Chondrocyte (in vitro differentiated cells): ENCODE measurements at regions not wholly inside any gene's neighbourhood (a gene's known extent, or its start where the extent isn't known, plus 50 kb on each side); places are given as distances from the start of the nearest gene placed in this dataset.

Experiments
- DNase-seq: peaks from one replicate; pipeline ENCODE4 v3.0.0; 2021; ENCODE audit warnings: mixed read lengths, low spot score
- H3K27ac Mint-ChIP-seq: one replicate; pipeline ENCODE4 v1.8.0; 2021; ENCODE audit warnings: mild to moderate bottlenecking, moderate library complexity, mixed read lengths; ENCODE audit not compliant: unreplicated experiment
- H3K27me3 Mint-ChIP-seq: 2 replicates; pipeline ENCODE4 v1.8.0; 2021; ENCODE audit warnings: low read depth, mixed read lengths
- H3K36me3 Mint-ChIP-seq: 2 replicates; pipeline ENCODE4 v1.8.0; 2021; ENCODE audit warnings: low read depth, mixed read lengths
- H3K4me1 Mint-ChIP-seq: 2 replicates; pipeline ENCODE4 v1.8.0; 2021; ENCODE audit warnings: low read depth, mild to moderate bottlenecking, mixed read lengths
- H3K4me3 Mint-ChIP-seq: one replicate; pipeline ENCODE4 v1.8.0; 2021; ENCODE audit warnings: mild to moderate bottlenecking, moderate library complexity, mixed read lengths; ENCODE audit not compliant: unreplicated experiment
- H3K9me3 Mint-ChIP-seq: 2 replicates; pipeline ENCODE4 v1.8.0; 2021; ENCODE audit warnings: low read depth, mixed read lengths
- TF ChIP-seq, protein P1 (sequence below): fragments of 200-600 bp; sonication (generic); IDR thresholded peaks from 2 replicates; pipeline ENCODE4 v1.5.0; 2021; ENCODE audit warnings: antibody characterized with exemption, mild to moderate bottlenecking, moderate library complexity

DNA sequence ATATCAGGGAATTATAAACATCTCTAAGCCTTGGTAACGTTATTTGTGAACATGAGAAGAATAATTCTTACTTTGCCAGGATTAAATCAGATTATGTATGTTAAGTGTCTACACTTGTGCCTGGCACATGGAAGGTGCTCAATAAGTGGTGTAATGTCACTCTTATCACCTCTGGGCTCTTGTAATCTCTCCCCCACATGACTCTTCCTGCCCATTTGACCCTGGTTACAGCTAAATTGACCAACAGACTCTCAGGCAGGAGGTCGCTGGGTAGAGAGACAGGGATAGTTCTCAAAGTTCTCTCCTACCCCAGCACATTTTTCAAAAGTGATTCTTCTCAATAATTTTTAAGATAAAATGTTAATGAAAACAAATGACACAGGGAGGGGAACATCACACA lies 137.8 kb upstream of the FRMD6 start:
- no peaks in the 10 kb centered on the region for H3K9me3 Mint-ChIP-seq
- no peak for DNase-seq
- H3K27me3 Mint-ChIP-seq, result no peaks in the 10 kb centered on the region
- H3K27ac Mint-ChIP-seq, result no peak overlapping the region
- TF ChIP-seq, protein P1, sequence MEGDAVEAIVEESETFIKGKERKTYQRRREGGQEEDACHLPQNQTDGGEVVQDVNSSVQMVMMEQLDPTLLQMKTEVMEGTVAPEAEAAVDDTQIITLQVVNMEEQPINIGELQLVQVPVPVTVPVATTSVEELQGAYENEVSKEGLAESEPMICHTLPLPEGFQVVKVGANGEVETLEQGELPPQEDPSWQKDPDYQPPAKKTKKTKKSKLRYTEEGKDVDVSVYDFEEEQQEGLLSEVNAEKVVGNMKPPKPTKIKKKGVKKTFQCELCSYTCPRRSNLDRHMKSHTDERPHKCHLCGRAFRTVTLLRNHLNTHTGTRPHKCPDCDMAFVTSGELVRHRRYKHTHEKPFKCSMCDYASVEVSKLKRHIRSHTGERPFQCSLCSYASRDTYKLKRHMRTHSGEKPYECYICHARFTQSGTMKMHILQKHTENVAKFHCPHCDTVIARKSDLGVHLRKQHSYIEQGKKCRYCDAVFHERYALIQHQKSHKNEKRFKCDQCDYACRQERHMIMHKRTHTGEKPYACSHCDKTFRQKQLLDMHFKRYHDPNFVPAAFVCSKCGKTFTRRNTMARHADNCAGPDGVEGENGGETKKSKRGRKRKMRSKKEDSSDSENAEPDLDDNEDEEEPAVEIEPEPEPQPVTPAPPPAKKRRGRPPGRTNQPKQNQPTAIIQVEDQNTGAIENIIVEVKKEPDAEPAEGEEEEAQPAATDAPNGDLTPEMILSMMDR, result no peak
- H3K4me3 Mint-ChIP-seq, result no peak overlapping the region
- H3K4me1 Mint-ChIP-seq, result peaks cover 15% of the 10 kb centered on the region
- no peaks in the 10 kb centered on the region for H3K36me3 Mint-ChIP-seq

DNA sequence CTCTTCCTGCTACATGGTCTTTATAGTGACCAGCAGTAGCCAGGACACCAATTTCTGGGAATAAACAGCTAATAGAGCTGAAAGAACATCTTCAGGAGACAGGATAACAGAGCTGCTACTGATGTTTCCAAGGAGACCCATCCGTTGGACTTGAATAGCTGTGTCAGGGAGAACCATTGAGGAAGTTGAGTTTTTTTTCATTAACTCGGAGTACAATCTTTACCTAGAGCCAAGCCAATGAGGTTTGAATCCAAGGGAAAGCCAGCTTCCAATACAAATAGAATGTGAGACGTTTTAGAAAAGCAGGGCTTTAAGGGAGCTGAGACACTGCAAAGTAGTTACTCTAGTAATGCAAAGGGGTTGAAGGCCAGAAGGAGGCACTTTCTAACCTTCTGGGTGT lies 136.1 kb upstream of the FRMD6 start:
- DNase-seq, result no peak
- Mint-ChIP-seq H3K4me1 (peaks cover 25% of the 10 kb centered on the region), H3K27ac (no peak overlapping the region), H3K36me3 (no peaks in the 10 kb centered on the region), H3K4me3 (no peak overlapping the region), H3K27me3 (no peaks in the 10 kb centered on the region), H3K9me3 (no peaks in the 10 kb centered on the region)
- TF ChIP-seq, protein P1, result no peak

DNA sequence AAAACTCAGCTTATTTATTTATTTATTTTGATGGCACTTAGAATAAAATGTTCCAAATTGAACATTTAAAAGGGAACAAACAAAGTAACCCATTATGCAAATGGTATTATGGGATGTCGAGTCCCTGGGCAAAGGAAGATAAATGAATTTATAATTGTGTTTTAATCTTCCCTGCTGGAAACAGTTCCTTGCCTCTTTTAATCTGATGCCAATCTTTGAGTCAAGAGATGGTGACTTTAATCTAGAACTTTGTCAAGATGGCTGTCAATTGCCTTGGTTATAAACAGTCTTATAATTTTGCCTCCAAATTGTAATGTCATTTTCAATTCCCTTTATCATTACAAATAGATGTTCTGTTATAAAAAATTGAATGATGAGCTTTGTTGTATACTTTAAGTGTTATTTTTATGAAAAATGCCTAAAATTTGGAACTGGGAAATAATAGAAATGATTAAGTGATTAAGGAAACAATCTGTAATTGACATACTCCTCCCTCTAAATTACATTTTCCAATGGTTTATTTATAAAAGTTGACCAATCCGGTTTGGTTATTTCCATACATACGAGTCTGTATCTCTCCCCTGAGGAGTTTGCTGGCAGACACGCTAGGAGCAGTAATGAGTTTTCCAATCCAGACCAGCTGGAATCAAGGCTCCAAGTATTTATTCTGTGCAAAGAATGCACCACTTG lies 134.9 kb upstream of the FRMD6 start:
- Mint-ChIP-seq H3K9me3 (no peaks in the 10 kb centered on the region), H3K36me3 (no peaks in the 10 kb centered on the region), H3K4me1 (peaks cover 36% of the 10 kb centered on the region), H3K27ac (no peak overlapping the region), H3K4me3 (no peak overlapping the region), H3K27me3 (no peaks in the 10 kb centered on the region)
- TF ChIP-seq, protein P1, result no peak
- DNase-seq, result no peak

DNA sequence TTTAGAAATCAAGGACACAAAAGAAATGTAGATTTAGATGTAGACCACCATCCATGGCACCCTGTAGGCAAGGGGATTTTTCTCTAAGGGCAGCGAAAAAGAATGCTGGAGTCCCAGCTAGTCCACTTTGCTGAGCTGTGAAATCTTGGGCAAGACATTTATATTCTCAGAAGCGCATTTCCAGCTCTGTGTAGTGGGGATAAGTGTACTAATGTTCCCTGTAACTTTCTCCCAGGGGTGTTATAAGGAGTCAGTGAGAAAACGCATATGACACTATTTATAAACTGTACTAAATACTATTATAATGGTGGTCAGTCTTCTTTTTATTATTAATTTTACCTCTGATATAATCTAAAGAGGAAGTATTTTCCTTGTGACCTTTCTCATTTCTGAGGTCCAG lies 133.4 kb upstream of the FRMD6 start:
- peaks cover 42% of the 10 kb centered on the region for H3K4me1 Mint-ChIP-seq
- no peak overlapping the region for H3K27ac Mint-ChIP-seq
- no peaks in the 10 kb centered on the region for H3K27me3 Mint-ChIP-seq
- TF ChIP-seq, protein P1, result no peak
- H3K4me3 Mint-ChIP-seq, result no peak overlapping the region
- H3K9me3 Mint-ChIP-seq, result no peaks in the 10 kb centered on the region
- no peak for DNase-seq
- no peaks in the 10 kb centered on the region for H3K36me3 Mint-ChIP-seq

- Mint-ChIP-seq H3K4me1 (peaks cover 42% of the 10 kb centered on the region), H3K9me3 (no peaks in the 10 kb centered on the region), H3K27me3 (no peaks in the 10 kb centered on the region), H3K4me3 (no peak overlapping the region), H3K36me3 (no peaks in the 10 kb centered on the region), H3K27ac (no peak overlapping the region)
- TF ChIP-seq, protein P1, result no peak
- no peak for DNase-seq
These were observed 133.0 kb upstream of the FRMD6 start for GRCh38 chr14:51518711-51519110.
